Muscle layer of colon (tissue), 2 donors: ENCODE measurements at regions not wholly inside any gene's neighbourhood (a gene's known extent, or its start where the extent isn't known, plus 50 kb on each side); places are given as distances from the start of the nearest gene placed in this dataset.
A peak's percentile ranks its signal among the peaks of the same experiment; 100 is the strongest.
"Not testable (repeated sequence)": the region's sequence is repeated elsewhere in the genome, so short reads cannot be mapped to it uniquely, and the experiment has no call there.

Experiments
- H3K27ac ChIP-seq: one replicate; pipeline ENCODE4 v1.7.0; 2013; ENCODE audit warnings: low read depth, mild to moderate bottlenecking, low read length, moderate library complexity
- H3K27me3 ChIP-seq, 2 donors: one replicate each; pipeline ENCODE4 v1.7.0; 2013; ENCODE audit warnings: low read length in 2 of 2, mild to moderate bottlenecking in 2 of 2; ENCODE audit not compliant: insufficient read depth in 2 of 2, control insufficient read depth in 1 of 2
- H3K36me3 ChIP-seq: one replicate; pipeline ENCODE4 v1.7.0; 2013; ENCODE audit warnings: mild to moderate bottlenecking, low read length; ENCODE audit not compliant: insufficient read depth
- H3K4me1 ChIP-seq: one replicate; pipeline ENCODE4 v1.7.0; 2013; ENCODE audit warnings: mild to moderate bottlenecking, low read length; ENCODE audit not compliant: insufficient read depth
- H3K4me3 ChIP-seq, 2 donors: one replicate each; pipeline ENCODE4 v1.7.0; 2013; ENCODE audit warnings: low read length in 2 of 2, low read depth in 1 of 2, mild to moderate bottlenecking in 1 of 2, moderate library complexity in 1 of 2
- H3K9ac ChIP-seq: one replicate; pipeline ENCODE4 v1.7.0; 2013; ENCODE audit warnings: low read length
- H3K9me3 ChIP-seq: one replicate; pipeline ENCODE4 v1.7.0; 2013; ENCODE audit warnings: mild to moderate bottlenecking, low read length
- donor health status: abdominal sarcoma.
- donor health status: Adenocarcinoma of cecum.

- H3K9ac ChIP-seq = no peak overlapping the region
- no peak overlapping the region for H3K4me3 ChIP-seq
- H3K9me3 ChIP-seq = no peaks in the 10 kb centered on the region
- H3K36me3 ChIP-seq = no peaks in the 10 kb centered on the region
- no peaks in the 10 kb centered on the region for H3K4me1 ChIP-seq
- no peaks in the 10 kb centered on the region for H3K27me3 ChIP-seq
- no peak overlapping the region for H3K27ac ChIP-seq
These were observed 127.1 kb upstream of the SLC4A4 start for GRCh38 chr4:71211748-71212147.

GRCh38 chr4:71212216-71212615 lies 126.6 kb upstream of the SLC4A4 start:
- H3K4me1 ChIP-seq = no peaks in the 10 kb centered on the region
- no peak overlapping the region for H3K9ac ChIP-seq
- no peak overlapping the region for H3K4me3 ChIP-seq
- no peaks in the 10 kb centered on the region for H3K36me3 ChIP-seq
- H3K9me3 ChIP-seq = no peaks in the 10 kb centered on the region
- no peaks in the 10 kb centered on the region for H3K27me3 ChIP-seq
- no peak overlapping the region for H3K27ac ChIP-seq

GRCh38 chr4:71214578-71214977 lies 124.2 kb upstream of the SLC4A4 start:
- Histone ChIP-seq H3K9me3 (no peaks in the 10 kb centered on the region), H3K4me1 (no peaks in the 10 kb centered on the region), H3K27me3 (no peaks in the 10 kb centered on the region), H3K9ac (no peak overlapping the region), H3K27ac (no peak overlapping the region), H3K4me3 (no peak overlapping the region), H3K36me3 (no peaks in the 10 kb centered on the region)

- Histone ChIP-seq H3K4me3 (no peak overlapping the region), H3K27me3 (no peaks in the 10 kb centered on the region), H3K27ac (no peak overlapping the region), H3K36me3 (no peaks in the 10 kb centered on the region), H3K4me1 (no peaks in the 10 kb centered on the region), H3K9ac (no peak overlapping the region), H3K9me3 (no peaks in the 10 kb centered on the region)
These were observed 122.4 kb upstream of the SLC4A4 start for GRCh38 chr4:71216316-71216959.

GRCh38 chr4:71217688-71218087 lies 121.1 kb upstream of the SLC4A4 start:
- H3K27ac ChIP-seq = no peak overlapping the region
- no peaks in the 10 kb centered on the region for H3K27me3 ChIP-seq
- H3K9ac ChIP-seq = no peak overlapping the region
- H3K36me3 ChIP-seq = no peaks in the 10 kb centered on the region
- no peak overlapping the region for H3K4me3 ChIP-seq
- no peaks in the 10 kb centered on the region for H3K4me1 ChIP-seq
- H3K9me3 ChIP-seq = no peaks in the 10 kb centered on the region

GRCh38 chr4:71220848-71221247 lies 118.0 kb upstream of the SLC4A4 start:
- H3K27me3 ChIP-seq, H3K9ac ChIP-seq, H3K4me1 ChIP-seq, H3K4me3 ChIP-seq, H3K36me3 ChIP-seq, H3K9me3 ChIP-seq, H3K27ac ChIP-seq: not testable (repeated sequence)

GRCh38 chr4:71221510-71222466 lies 117.0 kb upstream of the SLC4A4 start:
- Histone ChIP-seq H3K27ac (no peak overlapping the region), H3K4me3 (no peak overlapping the region), H3K27me3 (no peaks in the 10 kb centered on the region), H3K4me1 (no peaks in the 10 kb centered on the region), H3K36me3 (no peaks in the 10 kb centered on the region), H3K9me3 (no peaks in the 10 kb centered on the region), H3K9ac (no peak overlapping the region)

- H3K4me1 ChIP-seq = no peaks in the 10 kb centered on the region
- H3K9ac ChIP-seq = no peak overlapping the region
- H3K36me3 ChIP-seq = no peaks in the 10 kb centered on the region
- H3K9me3 ChIP-seq = no peaks in the 10 kb centered on the region
- no peak overlapping the region for H3K4me3 ChIP-seq
- no peak overlapping the region for H3K27ac ChIP-seq
- no peaks in the 10 kb centered on the region for H3K27me3 ChIP-seq
These were observed 116.2 kb upstream of the SLC4A4 start for GRCh38 chr4:71222661-71223060.

GRCh38 chr4:71229477-71230270 lies 109.1 kb upstream of the SLC4A4 start:
- Histone ChIP-seq H3K27ac (no peak overlapping the region), H3K4me1 (peaks cover 27% of the 10 kb centered on the region), H3K4me3 (peak overlapping the region in 1 of 2 donors; percentile 15), H3K9ac (no peak overlapping the region), H3K9me3 (no peaks in the 10 kb centered on the region), H3K36me3 (no peaks in the 10 kb centered on the region), H3K27me3 (no peaks in the 10 kb centered on the region)

- no peaks in the 10 kb centered on the region for H3K36me3 ChIP-seq
- no peak overlapping the region for H3K4me3 ChIP-seq
- H3K9ac ChIP-seq = no peak overlapping the region
- H3K27me3 ChIP-seq = no peaks in the 10 kb centered on the region
- peaks cover 29% of the 10 kb centered on the region for H3K4me1 ChIP-seq
- no peaks in the 10 kb centered on the region for H3K9me3 ChIP-seq
- peak overlapping the region; percentile 33 for H3K27ac ChIP-seq
These were observed 108.3 kb upstream of the SLC4A4 start for GRCh38 chr4:71230271-71231128.
